D721Med (cell line): ENCODE measurements at regions not wholly inside any gene's neighbourhood (a gene's known extent, or its start where the extent isn't known, plus 50 kb on each side); places are given as distances from the start of the nearest gene placed in this dataset.

ENCODE experiments used
- DNase-seq: peaks from one replicate; pipeline ENCODE4 v3.0.0; 2011; ENCODE audit warnings: low spot score; ENCODE audit not compliant: insufficient read length
- FAIRE-seq: peaks from 2 replicates; lab custom pipeline; 2011; peaks lifted over from hg19 to GRCh38; lab: Jason Lieb, UNC
- CTCF ChIP-seq: IDR thresholded peaks from 2 replicates; pipeline ENCODE4 v1.5.1; 2012; ENCODE audit warnings: mild to moderate bottlenecking, control low read depth; ENCODE audit not compliant: insufficient read depth; ENCODE audit errors: missing control alignments

GRCh38 chr1:195960580-195960979 lies 647.7 kb downstream of the KCNT2 start:
- FAIRE-seq, result no peak
- DNase-seq, result no peak
- TF ChIP-seq CTCF, result no peak

GRCh38 chr1:195958131-195958530 lies 650.1 kb downstream of the KCNT2 start:
- DNase-seq, result no peak
- no peak for TF ChIP-seq CTCF
- FAIRE-seq, result no peak

GRCh38 chr1:195956845-195957244 lies 651.4 kb downstream of the KCNT2 start:
- TF ChIP-seq CTCF, result no peak
- DNase-seq, result no peak
- FAIRE-seq, result peak; percentile 63

- FAIRE-seq, result no peak
Observed at GRCh38 chr1:195954848-195955247, 653.4 kb downstream of the KCNT2 start.

GRCh38 chr1:195951313-195951712 lies 656.9 kb downstream of the KCNT2 start:
- no peak for DNase-seq
- FAIRE-seq, result no peak
- TF ChIP-seq CTCF, result no peak

More at GRCh38 chr1:195954848-195955247, 653.4 kb downstream of the KCNT2 start:
- TF ChIP-seq CTCF, result no peak
- no peak for DNase-seq

- no peak for DNase-seq
- TF ChIP-seq CTCF, result no peak
- FAIRE-seq, result no peak
Observed at GRCh38 chr1:195948123-195948895, 659.9 kb downstream of the KCNT2 start.

- no peak for DNase-seq
- TF ChIP-seq CTCF, result no peak
- peak; percentile 63 for FAIRE-seq
Observed at GRCh38 chr1:195946500-195946899, 661.7 kb downstream of the KCNT2 start.
